ENCODE measurements at regions not wholly inside any gene's neighbourhood (a gene's known extent, or its start where the extent isn't known, plus 50 kb on each side); places are given as distances from the start of the nearest gene placed in this dataset.

GRCh38 chr5:3002230-3002629 lies 250.8 kb upstream of the IRX2 start:
- Mint-ChIP-seq H3K27me3 (ENCODE audit: low read depth) (no peaks in the 10 kb centered on the region), H3K36me3 (ENCODE audit: insufficient read depth in 2 of 2) (no peaks in the 10 kb centered on the region), H3K4me1 (ENCODE audit: low read depth) (no peaks in the 10 kb centered on the region), H3K27ac (no peak overlapping the region), H3K4me3 (no peak overlapping the region), H3K9me3 (no peaks in the 10 kb centered on the region)
- no peak for ATAC-seq (replicated peaks in 1 of 2)
- no peak for DNase-seq

- no peaks in the 10 kb centered on the region for H3K4me1 Mint-ChIP-seq (ENCODE audit: low read depth)
- ATAC-seq (replicated peaks in 1 of 2) (no peak), DNase-seq (no peak)
- no peak overlapping the region for H3K4me3 Mint-ChIP-seq
- H3K9me3 Mint-ChIP-seq = no peaks in the 10 kb centered on the region
- no peaks in the 10 kb centered on the region for H3K36me3 Mint-ChIP-seq (ENCODE audit: insufficient read depth in 2 of 2)
- H3K27ac Mint-ChIP-seq = no peak overlapping the region
- no peaks in the 10 kb centered on the region for H3K27me3 Mint-ChIP-seq (ENCODE audit: low read depth)
Observed at GRCh38 chr5:3000631-3001030, 249.2 kb upstream of the IRX2 start.

GRCh38 chr5:2999926-3000325 lies 248.4 kb upstream of the IRX2 start:
- no peak for DNase-seq
- Mint-ChIP-seq H3K4me1 (ENCODE audit: low read depth) (no peaks in the 10 kb centered on the region), H3K9me3 (no peaks in the 10 kb centered on the region), H3K4me3 (no peak overlapping the region), H3K36me3 (ENCODE audit: insufficient read depth in 2 of 2) (no peaks in the 10 kb centered on the region), H3K27me3 (ENCODE audit: low read depth) (no peaks in the 10 kb centered on the region), H3K27ac (no peak overlapping the region)
- ATAC-seq (replicated peaks in 1 of 2) = no peak

GRCh38 chr5:2998106-2998505 lies 246.6 kb upstream of the IRX2 start:
- Mint-ChIP-seq H3K27me3 (ENCODE audit: low read depth) (no peaks in the 10 kb centered on the region), H3K9me3 (no peaks in the 10 kb centered on the region), H3K4me1 (ENCODE audit: low read depth) (no peaks in the 10 kb centered on the region), H3K27ac (no peak overlapping the region), H3K36me3 (ENCODE audit: insufficient read depth in 2 of 2) (no peaks in the 10 kb centered on the region), H3K4me3 (no peak overlapping the region)
- DNase-seq (no peak), ATAC-seq (replicated peaks in 1 of 2) (no peak)

GRCh38 chr5:2997179-2997578 lies 245.7 kb upstream of the IRX2 start:
- DNase-seq (no peak), ATAC-seq (replicated peaks in 1 of 2) (no peak)
- Mint-ChIP-seq H3K4me1 (ENCODE audit: low read depth) (no peaks in the 10 kb centered on the region), H3K9me3 (peaks cover 1 to 2% of the 10 kb centered on the region in 2 donors), H3K4me3 (no peak overlapping the region), H3K27me3 (ENCODE audit: low read depth) (no peaks in the 10 kb centered on the region), H3K36me3 (ENCODE audit: insufficient read depth in 2 of 2) (no peaks in the 10 kb centered on the region), H3K27ac (no peak overlapping the region)

GRCh38 chr5:2996687-2997086 lies 245.2 kb upstream of the IRX2 start:
- Mint-ChIP-seq H3K4me3 (no peak overlapping the region), H3K4me1 (ENCODE audit: low read depth) (no peaks in the 10 kb centered on the region), H3K27me3 (ENCODE audit: low read depth) (no peaks in the 10 kb centered on the region), H3K36me3 (ENCODE audit: insufficient read depth in 2 of 2) (no peaks in the 10 kb centered on the region), H3K27ac (no peak overlapping the region), H3K9me3 (peaks cover 1 to 2% of the 10 kb centered on the region in 2 donors)
- DNase-seq (no peak), ATAC-seq (replicated peaks in 1 of 2) (no peak)

- Mint-ChIP-seq H3K9me3 (peaks cover 1 to 2% of the 10 kb centered on the region in 2 donors), H3K4me3 (no peak overlapping the region), H3K27ac (no peak overlapping the region), H3K36me3 (ENCODE audit: insufficient read depth in 2 of 2) (no peaks in the 10 kb centered on the region), H3K4me1 (ENCODE audit: low read depth) (no peaks in the 10 kb centered on the region), H3K27me3 (ENCODE audit: low read depth) (no peaks in the 10 kb centered on the region)
- ATAC-seq (replicated peaks in 1 of 2) (no peak), DNase-seq (no peak)
Observed at GRCh38 chr5:2996248-2996647, 244.8 kb upstream of the IRX2 start.

GRCh38 chr5:2995667-2996066 lies 244.2 kb upstream of the IRX2 start:
- H3K27me3 Mint-ChIP-seq (ENCODE audit: low read depth) = no peaks in the 10 kb centered on the region
- ATAC-seq (replicated peaks in 1 of 2) (no peak), DNase-seq (no peak)
- H3K36me3 Mint-ChIP-seq (ENCODE audit: insufficient read depth in 2 of 2) = no peaks in the 10 kb centered on the region
- no peak overlapping the region for H3K4me3 Mint-ChIP-seq
- H3K9me3 Mint-ChIP-seq = peaks cover 1 to 2% of the 10 kb centered on the region in 2 donors
- no peak overlapping the region for H3K27ac Mint-ChIP-seq
- H3K4me1 Mint-ChIP-seq (ENCODE audit: low read depth) = no peaks in the 10 kb centered on the region

- no peaks in the 10 kb centered on the region for H3K36me3 Mint-ChIP-seq (ENCODE audit: insufficient read depth in 2 of 2)
- DNase-seq (no peak), ATAC-seq (replicated peaks in 1 of 2) (no peak)
- peaks cover 3 to 4% of the 10 kb centered on the region in 2 donors for H3K9me3 Mint-ChIP-seq
- no peak overlapping the region for H3K27ac Mint-ChIP-seq
- H3K4me3 Mint-ChIP-seq = no peak overlapping the region
- no peaks in the 10 kb centered on the region for H3K4me1 Mint-ChIP-seq (ENCODE audit: low read depth)
- no peaks in the 10 kb centered on the region for H3K27me3 Mint-ChIP-seq (ENCODE audit: low read depth)
Observed at GRCh38 chr5:2995035-2995434, 243.6 kb upstream of the IRX2 start.

- ATAC-seq (replicated peaks in 1 of 2) = no peak
- no peaks in the 10 kb centered on the region for H3K27me3 Mint-ChIP-seq (ENCODE audit: low read depth)
- H3K36me3 Mint-ChIP-seq (ENCODE audit: insufficient read depth in 2 of 2) = no peaks in the 10 kb centered on the region
- H3K27ac Mint-ChIP-seq = no peak overlapping the region
- peaks cover 3 to 4% of the 10 kb centered on the region in 2 donors for H3K9me3 Mint-ChIP-seq
- no peaks in the 10 kb centered on the region for H3K4me1 Mint-ChIP-seq (ENCODE audit: low read depth)
- no peak overlapping the region for H3K4me3 Mint-ChIP-seq
- no peak for DNase-seq
Observed at GRCh38 chr5:2993771-2994170, 242.3 kb upstream of the IRX2 start.

- no peak for ATAC-seq (replicated peaks in 1 of 2)
- no peaks in the 10 kb centered on the region for H3K36me3 Mint-ChIP-seq (ENCODE audit: insufficient read depth in 2 of 2)
- H3K27ac Mint-ChIP-seq = no peak overlapping the region
- no peak for DNase-seq
- no peaks in the 10 kb centered on the region for H3K27me3 Mint-ChIP-seq (ENCODE audit: low read depth)
- H3K9me3 Mint-ChIP-seq = peaks cover 3 to 4% of the 10 kb centered on the region in 2 donors
- H3K4me1 Mint-ChIP-seq (ENCODE audit: low read depth) = no peaks in the 10 kb centered on the region
- no peak overlapping the region for H3K4me3 Mint-ChIP-seq
Observed at GRCh38 chr5:2993301-2993700, 241.8 kb upstream of the IRX2 start.

GRCh38 chr5:2992806-2993205 lies 241.3 kb upstream of the IRX2 start:
- Mint-ChIP-seq H3K9me3 (peaks cover 3 to 4% of the 10 kb centered on the region in 2 donors), H3K27me3 (ENCODE audit: low read depth) (no peaks in the 10 kb centered on the region), H3K4me1 (ENCODE audit: low read depth) (no peaks in the 10 kb centered on the region), H3K27ac (no peak overlapping the region), H3K36me3 (ENCODE audit: insufficient read depth in 2 of 2) (no peaks in the 10 kb centered on the region), H3K4me3 (no peak overlapping the region)
- no peak for DNase-seq
- ATAC-seq (replicated peaks in 1 of 2) = no peak

- no peak for ATAC-seq (replicated peaks in 1 of 2)
- Mint-ChIP-seq H3K4me1 (ENCODE audit: low read depth) (no peaks in the 10 kb centered on the region), H3K9me3 (peaks cover 3 to 6% of the 10 kb centered on the region in 2 donors), H3K36me3 (ENCODE audit: insufficient read depth in 2 of 2) (peaks cover 0 to under 1% of the 10 kb centered on the region in 2 donors), H3K4me3 (no peak overlapping the region), H3K27ac (no peak overlapping the region), H3K27me3 (ENCODE audit: low read depth) (no peaks in the 10 kb centered on the region)
- DNase-seq = no peak
Observed at GRCh38 chr5:2991884-2992283, 240.4 kb upstream of the IRX2 start.

- ATAC-seq (replicated peaks in 1 of 2) = no peak
- Mint-ChIP-seq H3K27ac (no peak overlapping the region), H3K4me1 (ENCODE audit: low read depth) (no peaks in the 10 kb centered on the region), H3K9me3 (peaks cover 3 to 8% of the 10 kb centered on the region in 2 donors), H3K27me3 (ENCODE audit: low read depth) (no peaks in the 10 kb centered on the region), H3K4me3 (no peak overlapping the region), H3K36me3 (ENCODE audit: insufficient read depth in 2 of 2) (peaks cover 0 to 2% of the 10 kb centered on the region in 2 donors)
- no peak for DNase-seq
Observed at GRCh38 chr5:2989517-2989916, 238.0 kb upstream of the IRX2 start.

All from activated T-cell treated with anti-CD3 and anti-CD28 coated beads, Interleukin-2, amount 50 U/mL, for 72 hours (primary cell).